ENCODE measurements at regions not wholly inside any gene's neighbourhood (a gene's known extent, or its start where the extent isn't known, plus 50 kb on each side); places are given as distances from the start of the nearest gene placed in this dataset.

GRCh38 chr21:25384782-25385181 lies 222.5 kb downstream of the MRPL39 start:
- no peaks in the 10 kb centered on the region for H3K27me3 ChIP-seq (ENCODE audit: control insufficient read depth, extremely low read depth, insufficient read depth, low read length)
- H3K4me3 ChIP-seq (ENCODE audit: control insufficient read depth in 2 of 3, extremely low read depth in 1 of 3, insufficient read depth in 2 of 3, low read depth in 1 of 3, low read length in 3 of 3), result no peak overlapping the region
- H4K20me1 ChIP-seq (ENCODE audit: control insufficient read depth, extremely low read depth, insufficient read depth, low read length), result no peaks in the 10 kb centered on the region
- no peaks in the 10 kb centered on the region for H3K36me3 ChIP-seq (ENCODE audit: control insufficient read depth in 2 of 2, extremely low read depth in 1 of 2, insufficient read depth in 2 of 2, low read length in 2 of 2)
- H3K9ac ChIP-seq (ENCODE audit: control insufficient read depth, extremely low read depth, insufficient read depth, low read length), result no peak overlapping the region
- H2AFZ ChIP-seq (ENCODE audit: control insufficient read depth, low read length), result no peak overlapping the region
- H3K9me3 ChIP-seq (ENCODE audit: control insufficient read depth, low read depth, low read length), result no peaks in the 10 kb centered on the region
- H3K27ac ChIP-seq (ENCODE audit: control insufficient read depth, insufficient read depth, low read length), result no peak overlapping the region
- FAIRE-seq (no peak), DNase-seq (ENCODE audit: low read depth, low spot score) (no peak)
- TF ChIP-seq CTCF (optimal IDR thresholded peaks at IDR 0.05 in 1 of 3, IDR thresholded peaks at IDR 0.05 in 1 of 3, conservative IDR thresholded peaks at IDR 0.05 in 1 of 3; ENCODE audit: extremely low read depth in 1 of 3, insufficient read depth in 2 of 3, low read length in 3 of 3) (no peak), EZH2 (IDR thresholded peaks at IDR 0.05; ENCODE audit: low read length) (no peak)
- H3K9me1 ChIP-seq (ENCODE audit: control insufficient read depth, extremely low read depth, insufficient read depth, low read length), result no peaks in the 10 kb centered on the region
- dilution Hi-C loops (cut with MboI; ENCODE audit: extremely low pct_ligation_motif_present, low sequenced_read_pairs), result no loop called here
- no peaks in the 10 kb centered on the region for H3K79me2 ChIP-seq (ENCODE audit: control insufficient read depth, insufficient read depth, low read length)
- no peak overlapping the region for H3K4me2 ChIP-seq (ENCODE audit: control insufficient read depth, extremely low read depth, insufficient read depth, low read depth, low read length)
- H3K4me1 ChIP-seq (ENCODE audit: control insufficient read depth, extremely low read depth, insufficient read depth, low read length), result no peaks in the 10 kb centered on the region

GRCh38 chr21:25383545-25383944 lies 223.7 kb downstream of the MRPL39 start:
- no peak overlapping the region for H3K9ac ChIP-seq (ENCODE audit: control insufficient read depth, extremely low read depth, insufficient read depth, low read length)
- no peaks in the 10 kb centered on the region for H3K36me3 ChIP-seq (ENCODE audit: control insufficient read depth in 2 of 2, extremely low read depth in 1 of 2, insufficient read depth in 2 of 2, low read length in 2 of 2)
- no peaks in the 10 kb centered on the region for H3K9me1 ChIP-seq (ENCODE audit: control insufficient read depth, extremely low read depth, insufficient read depth, low read length)
- no peaks in the 10 kb centered on the region for H3K27me3 ChIP-seq (ENCODE audit: control insufficient read depth, extremely low read depth, insufficient read depth, low read length)
- H3K27ac ChIP-seq (ENCODE audit: control insufficient read depth, insufficient read depth, low read length), result no peak overlapping the region
- H3K4me3 ChIP-seq (ENCODE audit: control insufficient read depth in 2 of 3, extremely low read depth in 1 of 3, insufficient read depth in 2 of 3, low read depth in 1 of 3, low read length in 3 of 3), result no peak overlapping the region
- no peak overlapping the region for H3K4me2 ChIP-seq (ENCODE audit: control insufficient read depth, extremely low read depth, insufficient read depth, low read depth, low read length)
- no peaks in the 10 kb centered on the region for H4K20me1 ChIP-seq (ENCODE audit: control insufficient read depth, extremely low read depth, insufficient read depth, low read length)
- no peak overlapping the region for H2AFZ ChIP-seq (ENCODE audit: control insufficient read depth, low read length)
- TF ChIP-seq CTCF (optimal IDR thresholded peaks at IDR 0.05 in 1 of 3, IDR thresholded peaks at IDR 0.05 in 1 of 3, conservative IDR thresholded peaks at IDR 0.05 in 1 of 3; ENCODE audit: extremely low read depth in 1 of 3, insufficient read depth in 2 of 3, low read length in 3 of 3), result no peak
- TF ChIP-seq EZH2 (IDR thresholded peaks at IDR 0.05; ENCODE audit: low read length), result no peak
- no peaks in the 10 kb centered on the region for H3K79me2 ChIP-seq (ENCODE audit: control insufficient read depth, insufficient read depth, low read length)
- FAIRE-seq, result no peak
- no peaks in the 10 kb centered on the region for H3K9me3 ChIP-seq (ENCODE audit: control insufficient read depth, low read depth, low read length)
- H3K4me1 ChIP-seq (ENCODE audit: control insufficient read depth, extremely low read depth, insufficient read depth, low read length), result no peaks in the 10 kb centered on the region
- no peak for DNase-seq (ENCODE audit: low read depth, low spot score)
- dilution Hi-C loops (cut with MboI; ENCODE audit: extremely low pct_ligation_motif_present, low sequenced_read_pairs), result no loop called here

All from keratinocyte (primary cell).